ENCODE measurements at regions not wholly inside any gene's neighbourhood (a gene's known extent, or its start where the extent isn't known, plus 50 kb on each side); places are given as distances from the start of the nearest gene placed in this dataset.
"Not testable (repeated sequence)": the region's sequence is repeated elsewhere in the genome, so short reads cannot be mapped to it uniquely, and the experiment has no call there.

DNA sequence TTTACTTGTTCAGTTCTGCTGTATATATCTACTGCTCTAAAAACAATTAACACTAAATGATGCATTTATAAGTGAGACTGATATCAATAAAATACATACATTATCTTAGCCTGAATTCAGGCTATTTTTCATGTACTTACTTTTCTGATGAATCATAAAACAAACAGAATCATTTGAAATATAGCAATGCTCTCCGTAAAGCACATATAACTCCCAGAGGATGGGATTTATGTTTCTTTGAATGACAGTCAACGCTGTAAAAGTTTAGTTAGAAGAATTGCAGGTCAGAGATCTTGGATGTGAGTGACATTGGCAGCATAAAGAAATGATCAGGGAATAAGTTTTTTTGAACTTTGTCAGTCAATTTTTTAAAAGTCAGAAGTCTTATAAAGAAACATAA lies 740.2 kb upstream of the NOVA1 start:
- DNase-seq (no peak), ATAC-seq (no peak)
- no peaks in the 10 kb centered on the region for H3K4me1 Mint-ChIP-seq
- H3K36me3 Mint-ChIP-seq (ENCODE audit: low read depth) = no peaks in the 10 kb centered on the region
- peaks cover 24% of the 10 kb centered on the region for H3K9me3 Mint-ChIP-seq
- no peaks in the 10 kb centered on the region for H3K27me3 Mint-ChIP-seq
- no peak overlapping the region for H3K27ac Mint-ChIP-seq
- H3K4me3 Mint-ChIP-seq = no peak overlapping the region

DNA sequence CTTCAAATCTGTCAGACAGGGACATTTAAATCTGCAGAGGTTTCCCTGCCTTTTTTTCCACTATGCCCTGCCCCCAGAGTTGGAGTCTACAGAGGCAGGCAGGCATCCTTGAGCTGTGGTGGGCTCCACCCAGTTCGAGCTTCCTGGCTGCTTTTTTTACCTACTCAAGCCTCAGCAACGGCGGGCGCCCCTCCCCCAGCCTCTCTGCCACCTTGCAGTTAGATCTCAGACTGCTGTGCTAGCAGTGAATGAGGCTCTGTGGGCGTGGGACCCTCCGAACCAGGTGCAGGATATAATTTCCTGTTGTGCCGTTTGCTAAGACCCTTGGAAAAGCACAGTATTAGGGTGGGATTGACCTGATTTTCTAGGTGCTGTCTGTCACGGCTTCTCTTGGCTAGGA lies 765.2 kb upstream of the NOVA1 start:
- H3K4me1 Mint-ChIP-seq; H3K27ac Mint-ChIP-seq; H3K36me3 Mint-ChIP-seq (ENCODE audit: low read depth); ATAC-seq; H3K27me3 Mint-ChIP-seq; DNase-seq; H3K4me3 Mint-ChIP-seq: not testable (repeated sequence)
- peaks cover 14% of the 10 kb centered on the region for H3K9me3 Mint-ChIP-seq

GRCh38 chr14:27366596-27366995 lies 768.8 kb upstream of the NOVA1 start:
- Mint-ChIP-seq H3K27ac (no peak overlapping the region), H3K4me1 (no peaks in the 10 kb centered on the region), H3K36me3 (ENCODE audit: low read depth) (no peaks in the 10 kb centered on the region), H3K9me3 (peaks cover 18% of the 10 kb centered on the region), H3K27me3 (no peaks in the 10 kb centered on the region), H3K4me3 (no peak overlapping the region)
- DNase-seq (no peak), ATAC-seq (no peak)

DNA sequence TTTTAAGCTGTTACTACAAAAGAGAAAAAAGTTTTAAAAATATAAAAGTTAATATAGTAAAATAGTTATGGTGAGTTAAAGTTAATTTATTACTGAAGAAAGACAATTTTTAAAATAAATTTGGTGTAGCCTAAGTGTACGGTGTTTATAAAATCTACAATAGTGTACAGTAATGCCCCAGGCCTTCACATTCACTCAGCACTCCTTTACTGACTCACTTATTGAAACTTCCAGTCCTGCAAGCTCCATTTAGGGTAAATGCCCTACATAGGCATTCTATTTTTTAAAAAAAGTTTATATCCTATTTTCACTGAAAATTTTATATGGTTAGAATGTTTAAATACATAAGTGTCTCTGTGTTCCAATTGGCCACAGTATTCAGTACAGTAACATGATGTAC lies 769.5 kb upstream of the NOVA1 start:
- no peak for ATAC-seq
- DNase-seq = no peak
- Mint-ChIP-seq H3K27ac (no peak overlapping the region), H3K4me1 (no peaks in the 10 kb centered on the region), H3K4me3 (no peak overlapping the region), H3K9me3 (peaks cover 13% of the 10 kb centered on the region), H3K27me3 (no peaks in the 10 kb centered on the region), H3K36me3 (ENCODE audit: low read depth) (no peaks in the 10 kb centered on the region)

- no peak for DNase-seq
- ATAC-seq = no peak
- Mint-ChIP-seq H3K9me3 (peaks cover 13% of the 10 kb centered on the region), H3K27me3 (no peaks in the 10 kb centered on the region), H3K4me1 (no peaks in the 10 kb centered on the region), H3K4me3 (no peak overlapping the region), H3K27ac (no peak overlapping the region), H3K36me3 (ENCODE audit: low read depth) (no peaks in the 10 kb centered on the region)
These were observed 772.2 kb upstream of the NOVA1 start for GRCh38 chr14:27370074-27370473.

GRCh38 chr14:27370775-27371174 lies 772.9 kb upstream of the NOVA1 start:
- Mint-ChIP-seq H3K36me3 (ENCODE audit: low read depth) (no peaks in the 10 kb centered on the region), H3K9me3 (peaks cover 15% of the 10 kb centered on the region), H3K4me1 (no peaks in the 10 kb centered on the region), H3K27me3 (no peaks in the 10 kb centered on the region), H3K27ac (no peak overlapping the region), H3K4me3 (no peak overlapping the region)
- DNase-seq (no peak), ATAC-seq (no peak)

DNA sequence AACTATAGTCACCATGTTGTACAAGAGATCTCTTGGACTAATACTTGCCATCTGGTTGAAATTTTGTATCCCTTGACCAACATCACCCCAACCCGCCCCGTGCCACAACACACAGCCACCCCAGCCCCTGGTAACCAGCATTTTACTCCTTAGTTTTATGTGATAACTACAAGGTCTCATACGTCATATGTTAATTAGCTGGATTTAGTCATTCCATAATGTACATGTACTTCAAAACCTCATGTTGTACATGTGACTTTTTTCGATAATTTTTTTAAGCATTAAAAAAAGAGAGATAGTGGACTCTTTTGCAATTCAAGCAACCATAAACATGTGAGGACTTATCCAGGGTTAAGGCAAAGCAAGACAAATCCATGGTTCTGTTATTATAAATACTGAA lies 773.4 kb upstream of the NOVA1 start:
- H3K9me3 Mint-ChIP-seq = peaks cover 16% of the 10 kb centered on the region
- no peak for ATAC-seq
- no peak overlapping the region for H3K27ac Mint-ChIP-seq
- no peak for DNase-seq
- H3K4me1 Mint-ChIP-seq = no peaks in the 10 kb centered on the region
- H3K4me3 Mint-ChIP-seq = no peak overlapping the region
- no peaks in the 10 kb centered on the region for H3K36me3 Mint-ChIP-seq (ENCODE audit: low read depth)
- no peaks in the 10 kb centered on the region for H3K27me3 Mint-ChIP-seq

GRCh38 chr14:27371868-27372267 lies 774.0 kb upstream of the NOVA1 start:
- Mint-ChIP-seq H3K4me3 (no peak overlapping the region), H3K27ac (no peak overlapping the region), H3K9me3 (peaks cover 12% of the 10 kb centered on the region), H3K4me1 (no peaks in the 10 kb centered on the region), H3K27me3 (no peaks in the 10 kb centered on the region), H3K36me3 (ENCODE audit: low read depth) (no peaks in the 10 kb centered on the region)
- DNase-seq = no peak
- no peak for ATAC-seq

GRCh38 chr14:27372771-27373170 lies 774.9 kb upstream of the NOVA1 start:
- no peak for DNase-seq
- Mint-ChIP-seq H3K36me3 (ENCODE audit: low read depth) (no peaks in the 10 kb centered on the region), H3K9me3 (peaks cover 15% of the 10 kb centered on the region), H3K27ac (no peak overlapping the region), H3K4me1 (no peaks in the 10 kb centered on the region), H3K4me3 (no peak overlapping the region), H3K27me3 (no peaks in the 10 kb centered on the region)
- ATAC-seq = no peak

GRCh38 chr14:27384124-27384523 lies 786.3 kb upstream of the NOVA1 start:
- no peaks in the 10 kb centered on the region for H3K4me1 Mint-ChIP-seq
- H3K27ac Mint-ChIP-seq = no peak overlapping the region
- H3K9me3 Mint-ChIP-seq = peaks cover 19% of the 10 kb centered on the region
- no peak for ATAC-seq
- no peak for DNase-seq
- H3K4me3 Mint-ChIP-seq = no peak overlapping the region
- no peaks in the 10 kb centered on the region for H3K27me3 Mint-ChIP-seq
- H3K36me3 Mint-ChIP-seq (ENCODE audit: low read depth) = no peaks in the 10 kb centered on the region

DNA sequence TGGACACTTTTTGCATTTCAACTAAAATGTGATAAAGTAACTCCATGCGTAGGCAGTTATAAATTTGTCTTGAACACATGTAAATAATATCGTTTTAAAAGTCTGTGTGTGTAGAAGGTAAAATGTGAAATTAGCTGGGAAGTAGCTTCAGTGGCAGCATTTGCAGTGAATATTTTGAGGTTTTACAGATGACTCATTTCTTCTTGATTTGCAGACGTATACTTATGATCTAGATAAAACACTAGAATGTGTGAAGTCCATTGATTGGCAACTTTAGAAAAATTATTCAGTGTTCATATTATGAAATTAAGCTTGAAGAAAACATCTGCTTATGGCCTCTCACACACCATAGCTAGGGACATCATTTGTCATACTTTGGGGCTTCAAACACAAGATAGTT lies 788.6 kb upstream of the NOVA1 start:
- DNase-seq = no peak
- Mint-ChIP-seq H3K27me3 (no peaks in the 10 kb centered on the region), H3K4me3 (no peak overlapping the region)

DNA sequence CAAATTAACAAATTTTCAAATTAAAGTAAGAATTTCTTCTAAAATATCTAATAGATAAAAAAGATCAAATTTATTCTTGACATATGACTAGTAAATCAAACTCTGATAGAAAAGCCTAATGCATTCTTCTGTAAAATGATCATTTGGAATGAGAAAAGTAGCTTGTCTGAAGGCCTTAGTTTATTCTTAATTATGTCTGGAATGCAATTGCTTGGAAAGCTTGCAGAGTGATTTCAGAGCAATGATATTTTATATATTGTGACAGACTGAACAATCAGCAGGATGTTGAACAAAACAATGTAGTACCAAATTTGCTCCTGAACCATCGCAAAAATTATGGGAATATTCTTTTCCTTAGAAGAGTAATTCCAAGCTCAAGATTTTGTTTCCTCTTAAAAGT lies 789.6 kb upstream of the NOVA1 start:
- H3K27me3 Mint-ChIP-seq = no peaks in the 10 kb centered on the region
- H3K4me3 Mint-ChIP-seq = no peak overlapping the region
- ATAC-seq = no peak
- H3K9me3 Mint-ChIP-seq = peaks cover 16% of the 10 kb centered on the region
- no peak overlapping the region for H3K27ac Mint-ChIP-seq
- H3K4me1 Mint-ChIP-seq = no peaks in the 10 kb centered on the region
- DNase-seq = no peak
- H3K36me3 Mint-ChIP-seq (ENCODE audit: low read depth) = no peaks in the 10 kb centered on the region

More for the DNA sequence above, 788.6 kb upstream of the NOVA1 start:
- Mint-ChIP-seq H3K4me1 (no peaks in the 10 kb centered on the region), H3K36me3 (ENCODE audit: low read depth) (no peaks in the 10 kb centered on the region), H3K27ac (no peak overlapping the region), H3K9me3 (peaks cover 16% of the 10 kb centered on the region)
- no peak for ATAC-seq

- H3K9me3 Mint-ChIP-seq = peaks cover 16% of the 10 kb centered on the region
- no peak overlapping the region for H3K4me3 Mint-ChIP-seq
- ATAC-seq = no peak
- DNase-seq = no peak
- H3K4me1 Mint-ChIP-seq = no peaks in the 10 kb centered on the region
- no peaks in the 10 kb centered on the region for H3K36me3 Mint-ChIP-seq (ENCODE audit: low read depth)
- H3K27me3 Mint-ChIP-seq = no peaks in the 10 kb centered on the region
- H3K27ac Mint-ChIP-seq = no peak overlapping the region
These were observed 791.6 kb upstream of the NOVA1 start for GRCh38 chr14:27389402-27389801.

- Mint-ChIP-seq H3K4me3 (no peak overlapping the region), H3K27me3 (no peaks in the 10 kb centered on the region), H3K36me3 (ENCODE audit: low read depth) (no peaks in the 10 kb centered on the region), H3K4me1 (no peaks in the 10 kb centered on the region), H3K27ac (no peak overlapping the region), H3K9me3 (peaks cover 13% of the 10 kb centered on the region)
- DNase-seq (no peak), ATAC-seq (no peak)
These were observed 792.3 kb upstream of the NOVA1 start for GRCh38 chr14:27390155-27390554.

DNA sequence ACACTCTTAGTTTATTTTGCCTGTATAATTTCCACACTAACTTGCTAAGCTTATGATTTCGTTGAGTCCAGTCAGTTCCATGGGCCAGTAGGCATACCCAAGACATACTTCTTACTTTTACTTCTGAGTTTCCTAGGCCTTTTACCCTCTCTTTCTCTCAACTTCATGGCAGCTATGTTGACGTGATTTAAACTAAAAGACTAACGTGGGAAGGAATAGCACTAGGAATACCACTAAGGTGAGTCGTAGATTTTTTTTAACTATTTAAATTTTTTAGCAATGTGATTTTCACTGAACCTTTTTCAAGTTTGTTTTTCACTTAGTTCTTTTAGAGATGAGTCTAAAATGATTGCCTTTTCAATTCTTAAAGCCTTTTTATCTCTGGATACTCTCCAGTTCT lies 793.5 kb upstream of the NOVA1 start:
- Mint-ChIP-seq H3K27ac (no peak overlapping the region), H3K4me3 (no peak overlapping the region), H3K27me3 (no peaks in the 10 kb centered on the region), H3K9me3 (peaks cover 12% of the 10 kb centered on the region), H3K36me3 (ENCODE audit: low read depth) (no peaks in the 10 kb centered on the region), H3K4me1 (no peaks in the 10 kb centered on the region)
- ATAC-seq (no peak), DNase-seq (no peak)

DNA sequence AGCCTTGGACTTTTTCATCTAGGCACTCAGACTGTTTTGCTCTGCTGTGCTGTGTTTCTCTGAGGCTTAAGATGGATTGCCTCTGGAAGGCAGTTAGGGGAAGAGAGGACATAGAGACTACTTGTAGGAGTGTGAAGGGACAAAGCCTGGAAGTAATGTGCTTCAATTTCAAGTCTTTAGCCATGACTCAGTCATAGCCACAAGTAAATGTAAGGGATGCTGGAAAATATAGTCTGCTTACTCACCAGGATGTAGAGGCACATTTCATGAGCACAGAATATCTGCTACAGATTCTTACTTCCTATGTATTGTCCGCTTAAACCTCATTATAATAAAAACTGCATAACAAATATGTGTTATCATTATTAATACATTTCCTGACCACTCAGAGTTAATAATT lies 794.3 kb upstream of the NOVA1 start:
- ATAC-seq (no peak), DNase-seq (no peak)
- no peak overlapping the region for H3K27ac Mint-ChIP-seq
- H3K27me3 Mint-ChIP-seq = no peaks in the 10 kb centered on the region
- H3K36me3 Mint-ChIP-seq (ENCODE audit: low read depth) = no peaks in the 10 kb centered on the region
- peaks cover 7% of the 10 kb centered on the region for H3K9me3 Mint-ChIP-seq
- no peak overlapping the region for H3K4me3 Mint-ChIP-seq
- H3K4me1 Mint-ChIP-seq = no peaks in the 10 kb centered on the region
